Activated CD8-positive, alpha-beta memory T cell treated with anti-CD3 and anti-CD28 coated beads for 36 hours (primary cell): ENCODE measurements at regions not wholly inside any gene's neighbourhood (a gene's known extent, or its start where the extent isn't known, plus 50 kb on each side); places are given as distances from the start of the nearest gene placed in this dataset.
"Not testable (repeated sequence)": the region's sequence is repeated elsewhere in the genome, so short reads cannot be mapped to it uniquely, and the experiment has no call there.

ENCODE experiments used
- CTCF ChIA-PET: fragments of 350-600 bp; sonication (Branson Sonifier 250); formaldehyde crosslinking; loops from one replicate; lab custom pipeline; 2021; ENCODE audit warnings: antibody characterized with exemption; lab: Charles Lee
- POLR2A ChIA-PET: fragments of 350-600 bp; sonication (Branson Sonifier 250); formaldehyde crosslinking; loops from one replicate; lab custom pipeline; 2021; ENCODE audit warnings: antibody characterized with exemption; lab: Charles Lee

DNA sequence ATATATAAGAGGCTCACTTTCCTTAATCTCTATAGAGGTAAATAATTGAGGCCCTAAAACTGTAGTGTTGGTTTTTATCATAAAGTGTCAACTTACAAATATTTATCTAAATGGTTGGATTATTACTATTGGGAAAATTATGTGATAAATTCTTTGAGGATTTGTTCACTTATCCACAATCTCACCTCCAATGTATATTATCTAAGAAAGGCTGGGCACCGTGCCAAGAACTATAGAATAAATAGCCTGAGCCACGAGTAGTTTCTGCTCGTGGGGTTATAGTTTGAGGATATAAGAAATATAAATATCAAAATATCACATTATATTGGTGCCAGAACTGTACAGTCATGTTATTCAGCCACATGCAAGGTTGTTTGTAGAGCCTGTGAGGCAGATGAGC, 177.9 kb downstream of the VEGFC start:
- POLR2A ChIA-PET, result no interaction called here
- CTCF ChIA-PET, result no interaction called here

DNA sequence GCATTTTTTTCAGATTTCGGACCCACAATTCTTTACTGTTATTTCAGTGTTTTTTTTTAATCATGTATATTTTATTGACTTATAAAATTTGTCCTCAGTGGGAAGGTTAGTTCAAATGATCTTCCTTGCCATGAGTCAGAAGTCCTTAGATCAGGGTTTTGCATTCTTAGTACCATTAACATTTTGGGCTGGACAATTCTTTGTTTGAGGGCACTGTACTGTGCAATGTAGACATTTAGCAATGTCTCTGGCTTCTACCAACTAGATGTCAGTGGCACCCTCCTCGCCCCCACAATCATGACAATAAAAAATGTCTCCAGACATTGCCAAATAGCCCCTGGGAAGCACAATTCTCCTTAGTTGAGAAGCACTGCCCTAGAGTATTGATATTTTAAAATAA, 176.6 kb downstream of the VEGFC start:
- POLR2A ChIA-PET, result no interaction called here
- CTCF ChIA-PET, result no interaction called here

DNA sequence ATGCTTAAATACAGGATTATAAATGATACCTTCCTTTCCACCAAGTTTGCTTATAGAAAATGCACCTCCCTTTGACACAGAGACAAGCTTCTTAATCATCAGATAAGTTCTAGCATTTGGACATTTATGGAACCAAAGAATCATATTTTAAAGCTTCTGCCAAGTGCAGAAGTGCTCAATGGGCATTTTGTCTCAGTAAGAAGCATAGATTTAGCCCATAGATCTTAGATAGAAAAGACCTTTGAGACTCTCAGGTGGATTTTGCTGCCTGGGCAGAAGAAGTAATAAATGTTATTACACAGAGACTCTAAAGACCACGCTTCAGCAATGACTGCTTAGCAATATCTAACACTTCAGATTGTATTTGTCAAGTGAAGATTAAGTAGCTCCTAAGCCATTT, 174.6 kb downstream of the VEGFC start:
- CTCF ChIA-PET, result no interaction called here
- POLR2A ChIA-PET, result no interaction called here

DNA sequence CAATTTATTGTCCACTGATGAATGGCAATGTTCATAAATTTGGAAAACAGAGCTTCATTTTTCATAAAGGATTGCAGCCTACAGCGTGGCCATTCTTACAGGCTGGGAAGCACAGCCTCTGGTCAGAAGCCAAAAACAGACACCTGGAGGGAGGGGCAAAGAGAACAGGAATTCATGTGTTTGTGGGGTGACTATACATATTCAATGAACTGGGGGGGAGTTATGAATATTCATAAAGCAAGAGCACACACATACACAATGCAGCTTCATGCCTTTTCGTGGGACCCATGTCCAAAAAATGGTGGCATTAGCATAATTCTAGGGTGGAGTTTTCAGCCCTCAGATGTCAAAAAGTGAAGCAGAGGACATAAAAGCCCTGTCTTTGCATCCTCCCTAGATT, 173.3 kb downstream of the VEGFC start:
- ChIA-PET POLR2A (no interaction called here), CTCF (no interaction called here)

- CTCF ChIA-PET, result no interaction called here
- POLR2A ChIA-PET, result no interaction called here
These were observed 170.3 kb downstream of the VEGFC start for GRCh38 chr4:176622251-176622948.

DNA sequence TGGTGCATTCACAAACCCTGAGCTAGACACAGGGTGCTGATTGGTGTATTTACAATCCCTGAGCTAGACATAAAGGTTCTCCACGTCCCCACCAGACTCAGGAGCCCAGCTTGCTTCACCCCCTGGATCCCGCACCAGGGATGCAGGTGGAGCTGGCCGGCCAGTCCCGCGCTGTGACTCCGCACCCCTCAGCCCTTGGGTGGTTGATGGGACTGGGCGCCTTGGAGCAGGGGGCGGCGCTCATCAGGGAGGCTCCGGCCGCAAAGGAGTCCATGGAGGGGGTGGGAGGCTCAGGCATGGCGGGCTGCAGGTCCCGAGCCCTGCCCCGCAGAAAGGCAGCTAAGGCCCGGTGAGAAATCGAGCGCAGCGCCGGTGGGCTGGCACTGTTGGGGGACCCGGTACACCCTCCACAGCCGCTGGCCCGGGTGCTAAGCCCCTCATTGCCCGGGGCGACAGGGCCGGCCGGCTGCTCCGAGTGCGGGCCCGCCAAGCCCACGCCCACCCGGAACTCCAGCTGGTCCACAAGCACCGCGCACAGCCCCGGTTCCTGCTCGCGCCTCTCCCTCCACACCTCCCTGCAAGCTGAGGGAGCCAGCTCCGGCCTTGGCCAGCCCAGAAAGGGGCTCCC, 167.6 kb downstream of the VEGFC start:
- CTCF ChIA-PET, POLR2A ChIA-PET: not testable (repeated sequence)

DNA sequence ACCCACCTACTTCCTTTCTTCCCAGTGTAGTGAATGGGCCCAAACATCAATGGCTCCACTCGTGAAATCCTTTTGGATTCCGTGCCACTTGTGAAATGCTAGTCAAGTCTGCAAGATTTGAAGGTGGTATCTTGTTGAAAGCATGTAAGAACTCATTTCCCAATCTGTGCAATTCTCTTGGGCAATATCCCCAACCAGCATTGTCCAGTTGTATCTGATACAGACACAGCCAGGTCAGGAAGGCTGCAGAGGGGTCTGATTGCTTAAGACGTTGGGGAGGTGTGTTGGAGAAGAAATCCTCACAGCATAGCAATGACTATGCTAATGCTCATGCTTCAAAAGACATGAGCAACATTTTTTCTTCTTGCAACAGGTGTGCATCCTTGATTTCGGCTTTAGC, 164.8 kb downstream of the VEGFC start:
- CTCF ChIA-PET, result no interaction called here
- POLR2A ChIA-PET, result no interaction called here

DNA sequence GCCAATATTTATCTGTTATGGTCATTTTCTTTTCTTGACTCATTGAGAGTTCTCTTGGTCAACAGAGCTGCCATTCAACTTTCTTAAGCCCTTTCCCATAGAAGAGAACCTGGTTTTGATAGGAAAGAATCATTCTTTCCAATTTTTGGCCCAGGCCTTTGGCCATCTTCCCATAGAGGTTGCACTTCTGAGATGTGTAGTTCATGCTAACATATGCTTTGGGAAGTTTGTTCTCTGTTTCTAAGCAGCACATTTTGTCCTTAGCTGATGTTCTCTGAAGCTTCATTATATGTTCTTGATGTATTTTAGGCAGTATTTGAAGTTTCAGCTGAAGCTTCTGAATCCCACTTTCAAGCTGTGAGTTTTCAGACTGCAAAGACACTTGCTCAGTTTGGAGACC, 161.1 kb downstream of the VEGFC start:
- ChIA-PET POLR2A (no interaction called here), CTCF (no interaction called here)
